ENCODE measurements at regions not wholly inside any gene's neighbourhood (a gene's known extent, or its start where the extent isn't known, plus 50 kb on each side); places are given as distances from the start of the nearest gene placed in this dataset.

GRCh38 chr1:67931198-67931597 is 97.9 kb upstream of the GNG12 start:
- Histone ChIP-seq H3K4me3 (ENCODE audit: low read depth, low read length) (no peak overlapping the region), H3K9me3 (no peaks in the 10 kb centered on the region), H3K27me3 (replicated peaks; ENCODE audit: control insufficient read depth, insufficient read depth, low read length) (no peaks in the 10 kb centered on the region), H3K4me1 (no peaks in the 10 kb centered on the region), H3K36me3 (ENCODE audit: control insufficient read depth, insufficient read depth, low read length) (no peaks in the 10 kb centered on the region)
- intact Hi-C loops (cut with micrococcal nuclease; ENCODE audit: unreplicated experiment) = no loop called here
- ChIA-PET CTCF (no interaction called here), POLR2A (no interaction called here)
- Mint-ChIP-seq H3K36me3 (ENCODE audit: insufficient read depth, unreplicated experiment) (no peaks in the 10 kb centered on the region), H3K4me3 (ENCODE audit: unreplicated experiment) (no peak overlapping the region), H3K9me3 (ENCODE audit: unreplicated experiment) (no peaks in the 10 kb centered on the region), H3K27ac (ENCODE audit: unreplicated experiment) (no peak overlapping the region), H3K4me1 (ENCODE audit: low read depth, unreplicated experiment) (no peaks in the 10 kb centered on the region), H3K27me3 (ENCODE audit: insufficient read depth, unreplicated experiment) (peaks cover 5% of the 10 kb centered on the region)
- BruUV-seq (replicated peaks) = no TSS peak
- TF ChIP-seq, protein P1, sequence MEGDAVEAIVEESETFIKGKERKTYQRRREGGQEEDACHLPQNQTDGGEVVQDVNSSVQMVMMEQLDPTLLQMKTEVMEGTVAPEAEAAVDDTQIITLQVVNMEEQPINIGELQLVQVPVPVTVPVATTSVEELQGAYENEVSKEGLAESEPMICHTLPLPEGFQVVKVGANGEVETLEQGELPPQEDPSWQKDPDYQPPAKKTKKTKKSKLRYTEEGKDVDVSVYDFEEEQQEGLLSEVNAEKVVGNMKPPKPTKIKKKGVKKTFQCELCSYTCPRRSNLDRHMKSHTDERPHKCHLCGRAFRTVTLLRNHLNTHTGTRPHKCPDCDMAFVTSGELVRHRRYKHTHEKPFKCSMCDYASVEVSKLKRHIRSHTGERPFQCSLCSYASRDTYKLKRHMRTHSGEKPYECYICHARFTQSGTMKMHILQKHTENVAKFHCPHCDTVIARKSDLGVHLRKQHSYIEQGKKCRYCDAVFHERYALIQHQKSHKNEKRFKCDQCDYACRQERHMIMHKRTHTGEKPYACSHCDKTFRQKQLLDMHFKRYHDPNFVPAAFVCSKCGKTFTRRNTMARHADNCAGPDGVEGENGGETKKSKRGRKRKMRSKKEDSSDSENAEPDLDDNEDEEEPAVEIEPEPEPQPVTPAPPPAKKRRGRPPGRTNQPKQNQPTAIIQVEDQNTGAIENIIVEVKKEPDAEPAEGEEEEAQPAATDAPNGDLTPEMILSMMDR (IDR thresholded peaks at IDR 0.05; ENCODE audit: insufficient read depth in 1 of 2, low read depth in 1 of 2, low read length in 1 of 2, severe bottlenecking in 1 of 2, unreplicated experiment in 1 of 2) = no peak
- DNase-seq = no peak

DNA sequence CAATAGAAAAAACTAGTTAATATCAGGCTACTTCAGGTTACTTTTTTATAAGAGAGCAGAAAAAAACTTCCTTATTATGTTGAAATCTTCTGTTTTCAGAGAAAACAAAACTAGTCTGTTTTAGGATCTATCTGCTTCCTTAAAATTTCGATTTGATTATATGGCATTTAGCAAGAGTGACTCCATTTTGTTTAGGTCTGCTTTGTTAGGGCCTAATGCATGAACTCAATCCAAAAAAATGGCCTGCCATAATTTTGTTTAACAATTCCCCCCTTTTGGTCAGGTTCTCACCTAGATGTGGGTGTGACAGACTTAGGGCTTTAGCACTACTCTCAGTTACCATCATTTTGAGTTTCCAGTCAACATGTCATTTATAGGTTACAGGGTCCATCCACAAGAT is 89.8 kb upstream of the GNG12 start:
- Histone ChIP-seq H3K9me3 (no peaks in the 10 kb centered on the region), H3K4me1 (no peaks in the 10 kb centered on the region), H3K27me3 (replicated peaks; ENCODE audit: control insufficient read depth, insufficient read depth, low read length) (no peaks in the 10 kb centered on the region), H3K4me3 (ENCODE audit: low read depth, low read length) (no peak overlapping the region), H3K36me3 (ENCODE audit: control insufficient read depth, insufficient read depth, low read length) (no peaks in the 10 kb centered on the region)
- Mint-ChIP-seq H3K27ac (ENCODE audit: unreplicated experiment) (no peak overlapping the region), H3K4me3 (ENCODE audit: unreplicated experiment) (no peak overlapping the region), H3K4me1 (ENCODE audit: low read depth, unreplicated experiment) (no peaks in the 10 kb centered on the region), H3K9me3 (ENCODE audit: unreplicated experiment) (no peaks in the 10 kb centered on the region), H3K36me3 (ENCODE audit: insufficient read depth, unreplicated experiment) (no peaks in the 10 kb centered on the region), H3K27me3 (ENCODE audit: insufficient read depth, unreplicated experiment) (no peaks in the 10 kb centered on the region)
- CTCF ChIA-PET = no interaction called here
- TF ChIP-seq, protein P1 (IDR thresholded peaks at IDR 0.05; ENCODE audit: insufficient read depth in 1 of 2, low read depth in 1 of 2, low read length in 1 of 2, severe bottlenecking in 1 of 2, unreplicated experiment in 1 of 2) = no peak
- BruUV-seq (replicated peaks) = no TSS peak
- DNase-seq = no peak
- POLR2A ChIA-PET = no interaction called here
- intact Hi-C loops (cut with micrococcal nuclease; ENCODE audit: unreplicated experiment) = no loop called here

DNA sequence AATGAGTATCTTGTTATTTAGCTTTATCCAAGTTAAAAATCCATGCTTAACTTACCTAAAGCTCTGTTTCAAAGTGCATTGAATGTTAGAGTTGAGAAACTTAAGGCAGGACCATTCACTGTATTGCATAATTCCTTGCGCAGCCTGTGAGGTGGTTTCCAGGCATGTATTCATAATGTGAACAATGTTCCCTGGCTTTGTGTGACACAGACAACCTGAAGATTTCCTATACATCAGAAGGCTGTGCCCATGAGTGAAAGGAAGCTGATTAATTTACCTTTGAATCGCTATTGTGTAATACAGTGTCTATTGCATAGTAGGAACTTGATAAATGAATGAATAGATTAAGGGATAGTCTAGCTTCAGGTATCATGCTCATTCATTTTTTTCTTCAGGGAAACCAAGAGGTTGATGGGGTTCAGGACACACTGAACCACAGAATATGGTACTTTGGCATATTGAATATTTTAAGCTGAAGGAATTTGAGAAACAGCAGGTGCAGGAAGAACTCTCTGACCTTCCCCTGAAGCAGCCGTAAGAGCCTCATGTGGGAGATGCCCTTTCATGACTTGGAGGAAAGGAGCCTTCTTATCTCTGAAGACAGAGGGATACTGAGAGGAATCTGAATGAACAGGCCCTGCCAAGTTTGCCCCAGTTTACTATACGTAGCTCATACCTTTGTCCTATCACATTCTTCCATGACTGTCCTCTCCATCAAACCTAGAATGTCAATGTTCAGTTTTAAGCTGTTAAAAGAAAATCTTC is 88.6 kb upstream of the GNG12 start:
- no peaks in the 10 kb centered on the region for H3K36me3 ChIP-seq (ENCODE audit: control insufficient read depth, insufficient read depth, low read length)
- intact Hi-C loops (cut with micrococcal nuclease; ENCODE audit: unreplicated experiment) = no loop called here
- no peaks in the 10 kb centered on the region for H3K27me3 Mint-ChIP-seq (ENCODE audit: insufficient read depth, unreplicated experiment)
- CTCF ChIA-PET = no interaction called here
- no peaks in the 10 kb centered on the region for H3K4me1 Mint-ChIP-seq (ENCODE audit: low read depth, unreplicated experiment)
- no peaks in the 10 kb centered on the region for H3K9me3 Mint-ChIP-seq (ENCODE audit: unreplicated experiment)
- no peak overlapping the region for H3K4me3 Mint-ChIP-seq (ENCODE audit: unreplicated experiment)
- H3K27me3 ChIP-seq (replicated peaks; ENCODE audit: control insufficient read depth, insufficient read depth, low read length) = no peaks in the 10 kb centered on the region
- H3K36me3 Mint-ChIP-seq (ENCODE audit: insufficient read depth, unreplicated experiment) = no peaks in the 10 kb centered on the region
- H3K4me1 ChIP-seq = no peaks in the 10 kb centered on the region
- no peak overlapping the region for H3K4me3 ChIP-seq (ENCODE audit: low read depth, low read length)
- POLR2A ChIA-PET = no interaction called here
- no peaks in the 10 kb centered on the region for H3K9me3 ChIP-seq
- H3K27ac Mint-ChIP-seq (ENCODE audit: unreplicated experiment) = no peak overlapping the region
- TF ChIP-seq, protein P1 (IDR thresholded peaks at IDR 0.05; ENCODE audit: insufficient read depth in 1 of 2, low read depth in 1 of 2, low read length in 1 of 2, severe bottlenecking in 1 of 2, unreplicated experiment in 1 of 2) = no peak
- no peak for DNase-seq
- BruUV-seq (replicated peaks) = no TSS peak
